ENCODE measurements at regions not wholly inside any gene's neighbourhood (a gene's known extent, or its start where the extent isn't known, plus 50 kb on each side); places are given as distances from the start of the nearest gene placed in this dataset.

DNA sequence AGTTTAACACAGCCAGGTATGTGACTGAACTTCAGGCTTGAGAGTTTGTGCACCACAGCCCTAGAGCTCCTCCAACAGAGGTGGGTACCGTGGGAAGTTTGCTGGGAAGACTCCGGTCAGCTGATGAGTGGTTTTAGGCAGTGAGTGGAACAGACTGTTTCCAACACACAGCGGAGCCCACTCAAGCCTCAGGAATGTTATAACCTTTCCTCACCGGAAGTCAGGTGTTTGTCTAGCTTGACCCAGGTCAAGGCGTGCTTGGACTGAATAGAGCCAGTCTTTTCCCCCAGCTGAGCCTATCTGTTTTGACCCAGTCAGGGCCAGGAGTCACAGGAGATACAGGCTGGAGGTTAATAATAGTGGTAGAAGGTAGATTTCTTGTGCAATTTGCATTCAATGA lies 138.4 kb upstream of the PARP11 start:
- no peaks in the 10 kb centered on the region for H3K36me3 ChIP-seq (replicated peaks)
- no peak overlapping the region for H3K27ac ChIP-seq
- no peaks in the 10 kb centered on the region for H3K27me3 ChIP-seq (replicated peaks)
- in situ Hi-C loops (cut with HindIII; ENCODE audit: low pct_ligation_motif_present, low sequenced_read_pairs), result no loop called here
- no peak overlapping the region for H3K4me3 ChIP-seq (ENCODE audit: low read depth, low read length)
- TF ChIP-seq, protein P1, sequence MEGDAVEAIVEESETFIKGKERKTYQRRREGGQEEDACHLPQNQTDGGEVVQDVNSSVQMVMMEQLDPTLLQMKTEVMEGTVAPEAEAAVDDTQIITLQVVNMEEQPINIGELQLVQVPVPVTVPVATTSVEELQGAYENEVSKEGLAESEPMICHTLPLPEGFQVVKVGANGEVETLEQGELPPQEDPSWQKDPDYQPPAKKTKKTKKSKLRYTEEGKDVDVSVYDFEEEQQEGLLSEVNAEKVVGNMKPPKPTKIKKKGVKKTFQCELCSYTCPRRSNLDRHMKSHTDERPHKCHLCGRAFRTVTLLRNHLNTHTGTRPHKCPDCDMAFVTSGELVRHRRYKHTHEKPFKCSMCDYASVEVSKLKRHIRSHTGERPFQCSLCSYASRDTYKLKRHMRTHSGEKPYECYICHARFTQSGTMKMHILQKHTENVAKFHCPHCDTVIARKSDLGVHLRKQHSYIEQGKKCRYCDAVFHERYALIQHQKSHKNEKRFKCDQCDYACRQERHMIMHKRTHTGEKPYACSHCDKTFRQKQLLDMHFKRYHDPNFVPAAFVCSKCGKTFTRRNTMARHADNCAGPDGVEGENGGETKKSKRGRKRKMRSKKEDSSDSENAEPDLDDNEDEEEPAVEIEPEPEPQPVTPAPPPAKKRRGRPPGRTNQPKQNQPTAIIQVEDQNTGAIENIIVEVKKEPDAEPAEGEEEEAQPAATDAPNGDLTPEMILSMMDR (IDR thresholded peaks at IDR 0.05; ENCODE audit: low read depth, low read length, missing control alignments), result no peak
- no peak for DNase-seq

DNA sequence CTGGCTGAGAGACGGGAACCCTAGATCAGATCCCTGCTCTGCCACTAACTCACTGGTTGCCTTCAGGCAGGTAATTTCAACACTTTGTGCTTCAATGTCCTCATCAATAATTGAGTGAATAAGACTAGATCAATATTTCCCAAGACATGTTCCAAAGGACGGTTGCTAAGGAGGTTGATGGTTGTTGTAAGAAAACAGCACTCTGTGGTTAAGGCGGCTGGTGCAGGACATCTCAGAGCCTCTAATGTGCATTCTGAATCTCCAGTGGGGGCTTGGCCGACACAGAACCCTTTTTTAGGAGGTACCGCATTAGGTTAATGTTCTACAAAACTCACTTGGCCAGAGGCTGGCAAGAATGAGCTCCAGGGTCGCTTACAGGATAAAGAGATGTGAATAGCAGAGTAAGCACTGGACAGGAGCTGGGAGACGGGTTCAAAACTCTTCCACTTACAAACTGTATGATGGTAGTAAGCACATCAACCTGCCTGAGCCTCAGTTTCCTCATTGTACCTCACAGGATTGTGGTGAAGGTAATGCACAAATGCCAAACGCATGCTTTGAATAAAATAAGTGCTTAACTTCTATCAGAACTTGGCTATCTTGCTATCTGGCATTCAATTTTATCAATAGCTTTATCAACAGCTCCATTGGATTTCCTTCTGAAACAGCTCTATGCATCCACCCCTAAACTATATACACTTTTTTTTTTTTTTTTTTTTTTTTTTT lies 136.9 kb upstream of the PARP11 start:
- TF ChIP-seq, protein P1 (IDR thresholded peaks at IDR 0.05; ENCODE audit: low read depth, low read length, missing control alignments), result no peak
- no peaks in the 10 kb centered on the region for H3K36me3 ChIP-seq (replicated peaks)
- no peak for DNase-seq
- in situ Hi-C loops (cut with HindIII; ENCODE audit: low pct_ligation_motif_present, low sequenced_read_pairs), result no loop called here
- no peak overlapping the region for H3K27ac ChIP-seq
- no peaks in the 10 kb centered on the region for H3K27me3 ChIP-seq (replicated peaks)
- H3K4me3 ChIP-seq (ENCODE audit: low read depth, low read length), result no peak overlapping the region

DNA sequence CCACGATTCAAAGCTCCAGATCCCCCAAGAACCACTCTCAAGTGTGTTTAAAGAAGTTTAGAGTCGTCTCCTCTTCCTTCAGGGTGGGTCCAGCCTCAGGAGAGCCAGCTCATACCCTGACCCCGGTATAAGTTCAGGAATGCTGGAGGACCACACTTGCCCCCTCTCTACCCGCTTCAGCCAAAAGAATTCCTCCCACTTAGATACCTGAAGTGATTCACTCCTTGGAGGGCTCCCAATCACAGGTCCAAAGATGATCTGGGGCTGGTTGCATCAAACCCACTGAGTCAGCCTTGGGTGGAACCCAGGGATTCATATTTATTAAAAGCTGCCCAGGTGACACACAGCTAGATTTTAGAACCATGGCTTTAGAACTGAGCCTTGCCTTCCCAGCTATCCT lies 133.5 kb upstream of the PARP11 start:
- TF ChIP-seq, protein P1 (IDR thresholded peaks at IDR 0.05; ENCODE audit: low read depth, low read length, missing control alignments), result no peak

DNA sequence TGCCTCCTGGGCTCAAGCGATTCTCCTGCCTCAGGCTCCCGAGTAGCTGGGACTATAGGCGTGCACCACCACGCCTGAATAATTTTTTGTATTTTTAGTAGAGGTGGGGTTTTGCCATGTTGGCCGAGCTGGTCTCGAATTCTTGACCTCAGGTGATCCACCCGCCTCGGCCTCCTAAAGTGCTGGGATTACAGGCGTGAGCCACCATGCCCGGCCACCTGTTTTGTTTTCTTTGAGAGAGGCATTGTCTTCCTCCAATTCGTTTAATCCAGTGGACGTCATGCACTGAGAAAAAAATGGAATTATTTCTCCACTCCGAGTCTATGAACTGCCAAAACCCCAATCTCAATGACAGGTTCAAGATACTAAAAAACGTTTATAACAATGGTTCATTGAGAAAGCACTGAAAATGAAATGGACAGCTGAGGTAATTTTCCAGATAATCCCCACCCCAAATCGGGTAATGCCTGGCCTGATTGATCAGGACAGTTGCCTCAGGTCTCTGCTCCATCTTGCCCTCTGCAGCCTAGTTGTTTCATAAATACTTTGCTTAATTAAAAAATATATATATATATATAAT lies 132.7 kb upstream of the PARP11 start:
- no peaks in the 10 kb centered on the region for H3K36me3 ChIP-seq (replicated peaks)
- TF ChIP-seq, protein P1 (IDR thresholded peaks at IDR 0.05; ENCODE audit: low read depth, low read length, missing control alignments), result no peak
- in situ Hi-C loops (cut with HindIII; ENCODE audit: low pct_ligation_motif_present, low sequenced_read_pairs), result no loop called here
- H3K27ac ChIP-seq, result no peak overlapping the region
- H3K27me3 ChIP-seq (replicated peaks), result no peaks in the 10 kb centered on the region
- no peak overlapping the region for H3K4me3 ChIP-seq (ENCODE audit: low read depth, low read length)
- no peak for DNase-seq

More for the DNA sequence above, 133.5 kb upstream of the PARP11 start:
- Histone ChIP-seq H3K27me3 (replicated peaks) (no peaks in the 10 kb centered on the region), H3K36me3 (replicated peaks) (no peaks in the 10 kb centered on the region), H3K27ac (no peak overlapping the region), H3K4me3 (ENCODE audit: low read depth, low read length) (no peak overlapping the region)
- in situ Hi-C loops (cut with HindIII; ENCODE audit: low pct_ligation_motif_present, low sequenced_read_pairs), result no loop called here
- no peak for DNase-seq

GRCh38 chr12:4003576-4003975 lies 130.4 kb upstream of the PARP11 start:
- TF ChIP-seq, protein P1 (IDR thresholded peaks at IDR 0.05; ENCODE audit: low read depth, low read length, missing control alignments), result no peak

More at GRCh38 chr12:4003576-4003975, 130.4 kb upstream of the PARP11 start:
- H3K27ac ChIP-seq, result no peak overlapping the region
- in situ Hi-C loops (cut with HindIII; ENCODE audit: low pct_ligation_motif_present, low sequenced_read_pairs), result no loop called here
- no peak overlapping the region for H3K4me3 ChIP-seq (ENCODE audit: low read depth, low read length)
- H3K27me3 ChIP-seq (replicated peaks), result no peaks in the 10 kb centered on the region
- no peak for DNase-seq
- H3K36me3 ChIP-seq (replicated peaks), result no peaks in the 10 kb centered on the region

Measured in brain microvascular endothelial cell (primary cell).